GM21515 (cell line): ENCODE measurements at regions not wholly inside any gene's neighbourhood (a gene's known extent, or its start where the extent isn't known, plus 50 kb on each side); places are given as distances from the start of the nearest gene placed in this dataset.

Source experiments
- ATAC-seq: cut with Tn5 transposase; IDR thresholded peaks from one replicate; pipeline ENCODE4 v1.9.1; 2021; ENCODE audit not compliant: unreplicated experiment

GRCh38 chr15:94677202-94677790, 445.9 kb downstream of the MCTP2 start:
- ATAC-seq, result no peak

GRCh38 chr15:94682171-94682570, 450.8 kb downstream of the MCTP2 start:
- no peak for ATAC-seq

- ATAC-seq, result no peak
These were observed 452.5 kb downstream of the MCTP2 start for GRCh38 chr15:94683902-94684301.

- no peak for ATAC-seq
These were observed 459.8 kb downstream of the MCTP2 start for GRCh38 chr15:94691169-94691568.

- no peak for ATAC-seq
These were observed 461.3 kb downstream of the MCTP2 start for GRCh38 chr15:94692710-94693109.

- ATAC-seq, result no peak
These were observed 468.9 kb downstream of the MCTP2 start for GRCh38 chr15:94700211-94700610.

- no peak for ATAC-seq
These were observed 470.1 kb downstream of the MCTP2 start for GRCh38 chr15:94701281-94701985.

GRCh38 chr15:94703596-94703995, 472.2 kb downstream of the MCTP2 start:
- ATAC-seq, result no peak

- no peak for ATAC-seq
These were observed 473.1 kb downstream of the MCTP2 start for GRCh38 chr15:94704421-94704820.

- ATAC-seq, result no peak
These were observed 473.6 kb downstream of the MCTP2 start for GRCh38 chr15:94704946-94705345.

GRCh38 chr15:94709319-94709718, 478.0 kb downstream of the MCTP2 start:
- no peak for ATAC-seq

GRCh38 chr15:94722024-94722636, 490.8 kb downstream of the MCTP2 start:
- ATAC-seq, result no peak

GRCh38 chr15:94723801-94724200, 492.4 kb downstream of the MCTP2 start:
- ATAC-seq, result no peak

GRCh38 chr15:94731286-94731685, 499.9 kb downstream of the MCTP2 start:
- ATAC-seq, result no peak

- ATAC-seq, result no peak
These were observed 503.1 kb downstream of the MCTP2 start for GRCh38 chr15:94734460-94734859.

GRCh38 chr15:94736236-94736635, 504.9 kb downstream of the MCTP2 start:
- no peak for ATAC-seq

- no peak for ATAC-seq
These were observed 508.3 kb downstream of the MCTP2 start for GRCh38 chr15:94739639-94740038.

GRCh38 chr15:94740469-94740868, 509.1 kb downstream of the MCTP2 start:
- no peak for ATAC-seq

- no peak for ATAC-seq
These were observed 512.3 kb downstream of the MCTP2 start for GRCh38 chr15:94743668-94744067.

GRCh38 chr15:94744080-94744793, 512.9 kb downstream of the MCTP2 start:
- no peak for ATAC-seq

GRCh38 chr15:94745371-94745770, 514.0 kb downstream of the MCTP2 start:
- ATAC-seq, result no peak

GRCh38 chr15:94747510-94747909, 516.1 kb downstream of the MCTP2 start:
- no peak for ATAC-seq
